Body of pancreas (tissue), 4 donors: ENCODE measurements at regions not wholly inside any gene's neighbourhood (a gene's known extent, or its start where the extent isn't known, plus 50 kb on each side); places are given as distances from the start of the nearest gene placed in this dataset.

ENCODE experiments used
- CTCF ChIP-seq, 7 experiments: fragments of 450-650 bp in 4 of 7; fragments of 200-600 bp in 3 of 7; sonication (generic) in 3 of 7; IDR thresholded peaks; one replicate each; pipeline ENCODE4 v1.5.1; 2016 to 2019; ENCODE audit warnings: antibody characterized with exemption in 7 of 7
- POLR2A ChIP-seq, 3 donors: fragments of 450-650 bp; IDR thresholded peaks; one replicate each; pipeline ENCODE4 v1.6.1; 2016; ENCODE audit warnings: antibody characterized with exemption in 3 of 3, mild to moderate bottlenecking in 2 of 3

- TF ChIP-seq POLR2A (IDR thresholded peaks at IDR 0.05), result no peak
- no peak for TF ChIP-seq CTCF (IDR thresholded peaks at IDR 0.05)
Measured at GRCh38 chr1:195482137-195482536, 1126.1 kb downstream of the KCNT2 start.
